Kidney (tissue), 13 donors: ENCODE measurements at regions not wholly inside any gene's neighbourhood (a gene's known extent, or its start where the extent isn't known, plus 50 kb on each side); places are given as distances from the start of the nearest gene placed in this dataset.

ENCODE experiments used
- DNase-seq, 5 donors: peaks; one replicate each; pipeline ENCODE4 v3.0.0-alpha.2; 2013 to 2020
- FAIRE-seq: peaks from 2 replicates; lab custom pipeline; 2012; peaks lifted over from hg19 to GRCh38; lab: Jason Lieb, UNC
- H3K27ac ChIP-seq, 2 donors: one replicate each; pipeline ENCODE4 v1.7.0; 2013; ENCODE audit warnings: low read depth in 2 of 2, low read length in 2 of 2, inconsistent platforms in 1 of 2
- H3K27me3 ChIP-seq: one replicate; pipeline ENCODE4 v1.7.1; 2013; ENCODE audit warnings: low read length, inconsistent platforms; ENCODE audit not compliant: control insufficient read depth, insufficient read depth
- H3K36me3 ChIP-seq, 3 donors: one replicate each; pipeline versions ENCODE4 v1.7.0 to v1.7.1; 2013; ENCODE audit warnings: low read length in 3 of 3, control low read depth in 1 of 3, inconsistent platforms in 1 of 3; ENCODE audit not compliant: insufficient read depth in 3 of 3, control insufficient read depth in 2 of 3
- H3K4me1 ChIP-seq, 3 donors: one replicate each; pipeline versions ENCODE4 v1.7.0 to v1.7.1; 2013; ENCODE audit warnings: low read length in 3 of 3, inconsistent platforms in 1 of 3, low read depth in 1 of 3; ENCODE audit not compliant: control insufficient read depth in 2 of 3, insufficient read depth in 2 of 3
- H3K4me3 ChIP-seq, 3 donors: one replicate each; pipeline versions ENCODE4 v1.7.0 to v1.8.1; 2013; ENCODE audit warnings: low read length in 3 of 3, control low read depth in 1 of 3, inconsistent platforms in 1 of 3
- H3K9ac ChIP-seq, 3 donors: one replicate each; pipeline versions ENCODE4 v1.7.0 to v1.7.1; 2013; ENCODE audit warnings: low read length in 3 of 3, control low read depth in 1 of 3, inconsistent platforms in 1 of 3
- H3K9me3 ChIP-seq, 3 donors: one replicate each; pipeline versions ENCODE4 v1.7.0 to v1.7.1; 2013; ENCODE audit warnings: low read length in 3 of 3, control low read depth in 1 of 3, inconsistent platforms in 1 of 3; ENCODE audit not compliant: control insufficient read depth in 2 of 3, insufficient read depth in 1 of 3
- intact Hi-C: fragments of 100-400 bp; cut with DNase I; formaldehyde crosslinking; loops from one replicate; pipeline ENCODE4 v1.11.1; 2022
- TF ChIP-seq, protein P1 (sequence below): IDR thresholded peaks from 3 replicates; pipeline ENCODE4 v1.5.1; 2012; ENCODE audit warnings: mild to moderate bottlenecking, moderate library complexity, borderline replicate concordance; ENCODE audit not compliant: insufficient read depth; ENCODE audit errors: extremely low read depth
- donor health status: control.
- donor health status: control.
- donor health status: control.
- donor health status: control.
- donor health status: control.
- donor health status: DM: yes; HTN: yes; CAD: no.
- donor health status: Normal renal cell carcinoma (clear cell type).

DNA sequence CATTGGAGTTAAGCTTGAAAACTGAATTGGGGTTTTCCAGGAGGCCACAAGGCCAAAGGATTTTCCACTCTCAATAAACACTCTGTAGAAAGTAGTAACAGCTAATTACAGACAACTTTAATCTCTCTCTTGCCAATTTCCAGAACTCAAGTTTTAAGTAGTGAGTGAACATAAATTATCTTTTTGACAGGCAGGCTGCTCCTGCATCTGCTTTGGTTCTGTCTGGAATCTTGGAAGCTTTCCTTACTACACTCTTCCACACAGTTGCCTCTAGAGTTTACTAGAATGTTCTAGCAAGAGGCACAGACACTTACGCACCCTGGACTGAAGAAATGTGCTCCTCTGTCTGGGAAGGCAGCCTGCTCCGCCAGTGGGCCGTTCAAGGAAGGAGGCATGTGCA, 90.5 kb upstream of the WAC start:
- H3K4me3 ChIP-seq: no peak overlapping the region
- no peaks in the 10 kb centered on the region for H3K36me3 ChIP-seq
- H3K27me3 ChIP-seq: no peaks in the 10 kb centered on the region
- TF ChIP-seq, protein P1, sequence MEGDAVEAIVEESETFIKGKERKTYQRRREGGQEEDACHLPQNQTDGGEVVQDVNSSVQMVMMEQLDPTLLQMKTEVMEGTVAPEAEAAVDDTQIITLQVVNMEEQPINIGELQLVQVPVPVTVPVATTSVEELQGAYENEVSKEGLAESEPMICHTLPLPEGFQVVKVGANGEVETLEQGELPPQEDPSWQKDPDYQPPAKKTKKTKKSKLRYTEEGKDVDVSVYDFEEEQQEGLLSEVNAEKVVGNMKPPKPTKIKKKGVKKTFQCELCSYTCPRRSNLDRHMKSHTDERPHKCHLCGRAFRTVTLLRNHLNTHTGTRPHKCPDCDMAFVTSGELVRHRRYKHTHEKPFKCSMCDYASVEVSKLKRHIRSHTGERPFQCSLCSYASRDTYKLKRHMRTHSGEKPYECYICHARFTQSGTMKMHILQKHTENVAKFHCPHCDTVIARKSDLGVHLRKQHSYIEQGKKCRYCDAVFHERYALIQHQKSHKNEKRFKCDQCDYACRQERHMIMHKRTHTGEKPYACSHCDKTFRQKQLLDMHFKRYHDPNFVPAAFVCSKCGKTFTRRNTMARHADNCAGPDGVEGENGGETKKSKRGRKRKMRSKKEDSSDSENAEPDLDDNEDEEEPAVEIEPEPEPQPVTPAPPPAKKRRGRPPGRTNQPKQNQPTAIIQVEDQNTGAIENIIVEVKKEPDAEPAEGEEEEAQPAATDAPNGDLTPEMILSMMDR: no peak
- H3K4me1 ChIP-seq: no peaks in the 10 kb centered on the region
- DNase-seq (no peak), FAIRE-seq (no peak)
- H3K9ac ChIP-seq: no peak overlapping the region
- intact Hi-C loops: no loop called here
- no peak overlapping the region for H3K27ac ChIP-seq
- no peaks in the 10 kb centered on the region for H3K9me3 ChIP-seq

DNA sequence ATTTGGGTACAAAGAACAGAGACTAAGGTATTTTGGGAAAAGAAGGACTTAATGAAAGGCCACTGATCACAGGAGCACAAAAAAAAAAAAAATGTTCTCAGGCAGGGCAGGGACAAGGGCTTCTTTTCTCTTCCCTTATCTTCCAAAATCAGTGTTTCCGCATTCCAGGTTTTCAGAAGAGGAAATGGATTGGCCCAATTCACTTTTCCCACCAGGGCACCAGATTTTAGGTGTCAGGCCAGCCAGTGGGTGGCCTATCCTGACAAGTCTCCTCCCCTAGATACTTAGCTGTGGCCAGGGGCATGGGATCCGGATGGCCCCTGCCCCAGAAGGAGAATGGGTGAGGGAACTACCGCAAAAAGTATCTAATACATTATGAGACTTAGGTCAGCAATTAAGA, 88.9 kb upstream of the WAC start:
- DNase-seq (no peak), FAIRE-seq (no peak)
- Histone ChIP-seq H3K27me3 (no peaks in the 10 kb centered on the region), H3K9ac (no peak overlapping the region), H3K9me3 (no peaks in the 10 kb centered on the region), H3K36me3 (no peaks in the 10 kb centered on the region), H3K4me1 (no peaks in the 10 kb centered on the region), H3K27ac (no peak overlapping the region), H3K4me3 (no peak overlapping the region)
- TF ChIP-seq, protein P1: no peak
- intact Hi-C loops: no loop called here

DNA sequence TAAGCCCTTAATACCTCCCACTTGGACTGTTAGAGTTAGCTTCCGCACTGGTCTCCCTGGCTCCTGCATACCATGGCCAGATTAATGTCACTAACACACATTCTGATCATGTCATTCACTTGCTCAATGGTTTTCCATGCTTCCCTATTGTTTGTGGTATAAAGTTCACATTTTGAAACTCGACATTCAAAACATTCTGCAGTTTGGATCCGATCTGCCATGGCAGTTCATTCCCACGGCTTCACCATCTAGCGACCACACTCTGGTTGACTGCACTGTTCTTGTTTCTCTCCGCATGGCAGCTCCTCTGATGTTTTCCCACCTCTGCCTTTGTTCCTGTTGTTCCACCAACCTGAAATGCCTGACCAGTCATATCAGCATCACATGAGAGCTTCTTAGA, 87.4 kb upstream of the WAC start:
- no peaks in the 10 kb centered on the region for H3K36me3 ChIP-seq
- no peak for FAIRE-seq
- H3K4me3 ChIP-seq: no peak overlapping the region
- H3K27ac ChIP-seq: no peak overlapping the region
- no peaks in the 10 kb centered on the region for H3K27me3 ChIP-seq
- intact Hi-C loops: no loop called here
- DNase-seq: peak in 3 of 5 donors; percentile 41 to 65 (median 54)
- TF ChIP-seq, protein P1: no peak
- no peaks in the 10 kb centered on the region for H3K4me1 ChIP-seq
- H3K9me3 ChIP-seq: no peaks in the 10 kb centered on the region
- H3K9ac ChIP-seq: no peak overlapping the region

DNA sequence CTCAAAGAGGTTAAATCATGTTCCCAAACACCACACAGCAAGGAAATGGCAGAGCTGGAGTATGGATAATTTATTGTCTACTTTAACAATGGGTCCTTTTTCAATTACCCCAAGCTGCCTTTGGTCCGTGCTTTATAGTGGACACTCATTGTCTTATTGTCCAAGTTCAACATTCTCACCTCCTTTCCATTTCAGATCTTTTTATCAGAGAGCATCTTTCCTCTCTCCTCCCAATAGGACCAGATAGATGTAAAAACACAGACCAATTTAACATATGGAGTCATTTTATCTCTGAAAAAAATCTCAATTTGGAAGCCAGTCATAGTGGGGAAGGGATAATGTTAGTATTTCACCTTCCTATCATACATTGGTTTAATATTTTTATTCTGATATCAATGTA, 83.5 kb upstream of the WAC start:
- TF ChIP-seq, protein P1: no peak
- Histone ChIP-seq H3K9me3 (no peaks in the 10 kb centered on the region), H3K27ac (no peak overlapping the region), H3K36me3 (no peaks in the 10 kb centered on the region), H3K4me3 (no peak overlapping the region), H3K27me3 (no peaks in the 10 kb centered on the region), H3K4me1 (no peaks in the 10 kb centered on the region), H3K9ac (no peak overlapping the region)
- intact Hi-C loops: no loop called here
- FAIRE-seq: no peak
- no peak for DNase-seq
